HEK293 (cell line): ENCODE measurements at regions not wholly inside any gene's neighbourhood (a gene's known extent, or its start where the extent isn't known, plus 50 kb on each side); places are given as distances from the start of the nearest gene placed in this dataset.

Experiments
- CTCF ChIA-PET: fragments of 350-600 bp; formaldehyde crosslinking; extraction: SDS; loops from one replicate; lab custom pipeline; 2021; ENCODE audit warnings: antibody characterized with exemption; lab: Yijun Ruan, JAX
- POLR2A ChIA-PET: fragments of 300-600 bp; formaldehyde crosslinking; extraction: SDS; loops from one replicate; lab custom pipeline; 2020; ENCODE audit warnings: antibody characterized with exemption, inconsistent platforms; lab: Yijun Ruan, JAX
- H3K27ac ChIP-seq: fragments of 200-500 bp; sonication (Bioruptor generic); 2 replicates; pipeline ENCODE4 v1.5.1; 2014; ENCODE audit warnings: low read depth, low read length, control low read depth, inconsistent platforms; ENCODE audit errors: extremely low read depth
- H3K36me3 ChIP-seq, 2 experiments: fragments of 200-500 bp in 1 of 2; sonication (Bioruptor generic) in 1 of 2; 1 replicate in 1 of 2; 2 replicates in 1 of 2; pipeline ENCODE4 v1.5.1; 2014 to 2017; ENCODE audit warnings: inconsistent platforms in 2 of 2, low read length in 2 of 2; ENCODE audit not compliant: control insufficient read depth in 2 of 2, insufficient read depth in 1 of 2
- H3K4me1 ChIP-seq: fragments of 200-500 bp; sonication (Bioruptor generic); 2 replicates; pipeline ENCODE4 v1.5.1; 2014; ENCODE audit warnings: mild to moderate bottlenecking, low read length, inconsistent platforms; ENCODE audit not compliant: control insufficient read depth, insufficient read depth
- H3K4me3 ChIP-seq: 2 replicates; pipeline ENCODE4 v1.5.1; 2011; ENCODE audit warnings: low read depth, mild to moderate bottlenecking, control low read depth, low read length, moderate library complexity
- H3K9me3 ChIP-seq: fragments of 200-500 bp; sonication (Bioruptor generic); 2 replicates; pipeline ENCODE4 v1.5.1; 2014; ENCODE audit warnings: low read depth, low read length, inconsistent platforms; ENCODE audit not compliant: control insufficient read depth, insufficient read depth
- ELK4 ChIP-seq: IDR thresholded peaks from 2 replicates; pipeline ENCODE4 v1.6.1; 2011; ENCODE audit warnings: mild to moderate bottlenecking, low read depth, low read length, borderline replicate concordance
- HOXD13 ChIP-seq: sonication (generic); formaldehyde crosslinking; IDR thresholded peaks from 2 replicates; pipeline ENCODE4 v1.8.0; 2022; ENCODE audit warnings: missing genetic modification reagents, borderline replicate concordance
- SP7 ChIP-seq: fragments of 450-650 bp; formaldehyde crosslinking; IDR thresholded peaks from 2 replicates; pipeline ENCODE4 v1.5.1; 2016; ENCODE audit warnings: missing biosample characterization, missing genetic modification characterization
- TSHZ1 ChIP-seq: fragments of 450-650 bp; formaldehyde crosslinking; IDR thresholded peaks from 2 replicates; pipeline ENCODE4 v1.5.1; 2016; ENCODE audit warnings: missing biosample characterization, missing genetic modification characterization, borderline replicate concordance
- WT1 ChIP-seq: fragments of 450-650 bp; formaldehyde crosslinking; IDR thresholded peaks from 2 replicates; pipeline ENCODE4 v1.5.1; 2016; ENCODE audit warnings: missing biosample characterization, missing genetic modification characterization
- ZBTB10 ChIP-seq: fragments of 450-650 bp; formaldehyde crosslinking; IDR thresholded peaks from 2 replicates; pipeline ENCODE4 v1.5.1; 2016; ENCODE audit warnings: missing biosample characterization, missing genetic modification characterization
- ZBTB48 ChIP-seq: fragments of 450-650 bp; formaldehyde crosslinking; IDR thresholded peaks from 2 replicates; pipeline ENCODE4 v1.5.1; 2016; ENCODE audit warnings: missing biosample characterization, missing genetic modification characterization
- ZFP37 ChIP-seq: fragments of 450-650 bp; formaldehyde crosslinking; IDR thresholded peaks from 2 replicates; pipeline ENCODE4 v1.5.1; 2016; ENCODE audit warnings: missing biosample characterization, missing genetic modification characterization
- ZIC2 ChIP-seq: fragments of 450-650 bp; formaldehyde crosslinking; IDR thresholded peaks from 2 replicates; pipeline ENCODE4 v1.5.1; 2016; ENCODE audit warnings: missing biosample characterization, missing genetic modification characterization
- ZNF157 ChIP-seq: fragments of 450-650 bp; formaldehyde crosslinking; IDR thresholded peaks from 2 replicates; pipeline ENCODE4 v1.5.1; 2016; ENCODE audit warnings: missing biosample characterization, missing genetic modification characterization
- ZNF169 ChIP-seq: fragments of 450-650 bp; formaldehyde crosslinking; IDR thresholded peaks from 2 replicates; pipeline ENCODE4 v1.5.1; 2016; ENCODE audit warnings: missing biosample characterization, missing genetic modification characterization
- ZNF223 ChIP-seq: fragments of 450-650 bp; formaldehyde crosslinking; IDR thresholded peaks from 2 replicates; pipeline ENCODE4 v1.5.1; 2016; ENCODE audit warnings: missing biosample characterization, missing genetic modification characterization
- ZNF26 ChIP-seq: fragments of 450-650 bp; formaldehyde crosslinking; IDR thresholded peaks from 2 replicates; pipeline ENCODE4 v1.5.1; 2016; ENCODE audit warnings: missing biosample characterization, missing genetic modification characterization
- ZNF302 ChIP-seq: fragments of 450-650 bp; formaldehyde crosslinking; IDR thresholded peaks from 2 replicates; pipeline ENCODE4 v1.5.1; 2016; ENCODE audit warnings: missing biosample characterization, missing genetic modification characterization, low read depth
- ZNF510 ChIP-seq: fragments of 450-650 bp; formaldehyde crosslinking; IDR thresholded peaks from 2 replicates; pipeline ENCODE4 v1.5.1; 2018; ENCODE audit warnings: mild to moderate bottlenecking, missing genetic modification characterization, missing biosample characterization; ENCODE audit not compliant: insufficient replicate concordance
- ZNF514 ChIP-seq: fragments of 450-650 bp; formaldehyde crosslinking; IDR thresholded peaks from 2 replicates; pipeline ENCODE4 v1.5.1; 2016; ENCODE audit warnings: missing biosample characterization, missing genetic modification characterization
- ZNF548 ChIP-seq: fragments of 450-650 bp; formaldehyde crosslinking; IDR thresholded peaks from 2 replicates; pipeline ENCODE4 v1.5.1; 2016; ENCODE audit warnings: missing biosample characterization, missing genetic modification characterization
- ZNF560 ChIP-seq: fragments of 450-650 bp; formaldehyde crosslinking; IDR thresholded peaks from 2 replicates; pipeline ENCODE4 v1.5.1; 2017; ENCODE audit warnings: missing biosample characterization, missing genetic modification characterization, borderline replicate concordance
- ZNF600 ChIP-seq: fragments of 450-650 bp; formaldehyde crosslinking; IDR thresholded peaks from 2 replicates; pipeline ENCODE4 v1.5.1; 2016; ENCODE audit warnings: missing biosample characterization, missing genetic modification characterization
- ZNF629 ChIP-seq: fragments of 450-650 bp; formaldehyde crosslinking; IDR thresholded peaks from 2 replicates; pipeline ENCODE4 v1.5.1; 2017; ENCODE audit warnings: missing biosample characterization, missing genetic modification characterization
- ZNF670 ChIP-seq: fragments of 450-650 bp; formaldehyde crosslinking; IDR thresholded peaks from 2 replicates; pipeline ENCODE4 v1.5.1; 2016; ENCODE audit warnings: missing biosample characterization, missing genetic modification characterization, low read depth
- ZNF785 ChIP-seq: fragments of 450-650 bp; formaldehyde crosslinking; IDR thresholded peaks from 2 replicates; pipeline ENCODE4 v1.5.1; 2016; ENCODE audit warnings: missing biosample characterization, missing genetic modification characterization
- ZNF830 ChIP-seq: fragments of 450-650 bp; IDR thresholded peaks from 2 replicates; pipeline ENCODE4 v1.5.0; 2018; ENCODE audit warnings: missing biosample characterization, missing genetic modification characterization, low read depth, mild to moderate bottlenecking, moderate library complexity

- TF ChIP-seq ZBTB10 (tag by site-specific recombination) = no peak
- TF ChIP-seq ZNF600 = no peak
- no peak for TF ChIP-seq ZNF302
- TF ChIP-seq ZNF157 = no peak
Measured at GRCh38 chr11:37710031-37710430, 1112.0 kb upstream of the RAG2 start (continued).

- Histone ChIP-seq H3K4me1 (no peaks in the 10 kb centered on the region), H3K27ac (no peak overlapping the region), H3K4me3 (no peak overlapping the region), H3K36me3 (no peaks in the 10 kb centered on the region), H3K9me3 (no peaks in the 10 kb centered on the region)
- ChIA-PET POLR2A (no interaction called here), CTCF (no interaction called here)
- TF ChIP-seq ZIC2 (tag by site-specific recombination) (no peak), ZNF670 (tag by site-specific recombination) (no peak), ZBTB48 (tag by site-specific recombination) (no peak), ZNF830 (tag by site-specific recombination) (no peak), ZNF223 (tag by site-specific recombination) (no peak), TSHZ1 (no peak), HOXD13 (CRISPR knock-in tag) (no peak), ZNF510 (tag by site-specific recombination) (no peak), ZNF785 (tag by site-specific recombination) (no peak), ZNF514 (tag by site-specific recombination) (no peak), ZNF169 (tag by site-specific recombination) (no peak), ELK4 (no peak), ZNF629 (tag by site-specific recombination) (no peak), ZNF548 (tag by site-specific recombination) (no peak), ZNF26 (tag by site-specific recombination) (no peak), SP7 (no peak), ZNF560 (tag by site-specific recombination) (no peak), ZFP37 (no peak), WT1 (tag by site-specific recombination) (no peak)
Measured at GRCh38 chr11:37704791-37705190, 1106.8 kb upstream of the RAG2 start.
